Astrocyte (in vitro differentiated cells and primary cell): ENCODE measurements at regions not wholly inside any gene's neighbourhood (a gene's known extent, or its start where the extent isn't known, plus 50 kb on each side); places are given as distances from the start of the nearest gene placed in this dataset.

Experiments used
- EZH2 ChIP-seq: IDR thresholded peaks from 2 replicates; pipeline ENCODE4 v1.6.1; 2012; ENCODE audit warnings: mild to moderate bottlenecking, low read length, inconsistent platforms; ENCODE audit not compliant: insufficient read depth
- TF ChIP-seq, protein P1 (sequence below): IDR thresholded peaks from 2 replicates; pipeline ENCODE4 v1.5.1; 2011; ENCODE audit warnings: low read depth, mild to moderate bottlenecking, inconsistent platforms, low read length, moderate library complexity; ENCODE audit not compliant: insufficient read depth

GRCh38 chr15:29624271-29624670 is 198.0 kb downstream of the TJP1 start:
- TF ChIP-seq, protein P1, sequence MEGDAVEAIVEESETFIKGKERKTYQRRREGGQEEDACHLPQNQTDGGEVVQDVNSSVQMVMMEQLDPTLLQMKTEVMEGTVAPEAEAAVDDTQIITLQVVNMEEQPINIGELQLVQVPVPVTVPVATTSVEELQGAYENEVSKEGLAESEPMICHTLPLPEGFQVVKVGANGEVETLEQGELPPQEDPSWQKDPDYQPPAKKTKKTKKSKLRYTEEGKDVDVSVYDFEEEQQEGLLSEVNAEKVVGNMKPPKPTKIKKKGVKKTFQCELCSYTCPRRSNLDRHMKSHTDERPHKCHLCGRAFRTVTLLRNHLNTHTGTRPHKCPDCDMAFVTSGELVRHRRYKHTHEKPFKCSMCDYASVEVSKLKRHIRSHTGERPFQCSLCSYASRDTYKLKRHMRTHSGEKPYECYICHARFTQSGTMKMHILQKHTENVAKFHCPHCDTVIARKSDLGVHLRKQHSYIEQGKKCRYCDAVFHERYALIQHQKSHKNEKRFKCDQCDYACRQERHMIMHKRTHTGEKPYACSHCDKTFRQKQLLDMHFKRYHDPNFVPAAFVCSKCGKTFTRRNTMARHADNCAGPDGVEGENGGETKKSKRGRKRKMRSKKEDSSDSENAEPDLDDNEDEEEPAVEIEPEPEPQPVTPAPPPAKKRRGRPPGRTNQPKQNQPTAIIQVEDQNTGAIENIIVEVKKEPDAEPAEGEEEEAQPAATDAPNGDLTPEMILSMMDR: no peak
- TF ChIP-seq EZH2: no peak
